NCI-H748 (cell line): ENCODE measurements at regions not wholly inside any gene's neighbourhood (a gene's known extent, or its start where the extent isn't known, plus 50 kb on each side); places are given as distances from the start of the nearest gene placed in this dataset.

Source experiments
- DNase-seq: peaks from one replicate; lab custom pipeline; 2025; ENCODE audit not compliant: unreplicated experiment; lab: John Stamatoyannopoulos, UW

GRCh38 chr12:84689638-84690037, 223.0 kb downstream of the SLC6A15 start:
- peak; percentile 97 for DNase-seq

DNA sequence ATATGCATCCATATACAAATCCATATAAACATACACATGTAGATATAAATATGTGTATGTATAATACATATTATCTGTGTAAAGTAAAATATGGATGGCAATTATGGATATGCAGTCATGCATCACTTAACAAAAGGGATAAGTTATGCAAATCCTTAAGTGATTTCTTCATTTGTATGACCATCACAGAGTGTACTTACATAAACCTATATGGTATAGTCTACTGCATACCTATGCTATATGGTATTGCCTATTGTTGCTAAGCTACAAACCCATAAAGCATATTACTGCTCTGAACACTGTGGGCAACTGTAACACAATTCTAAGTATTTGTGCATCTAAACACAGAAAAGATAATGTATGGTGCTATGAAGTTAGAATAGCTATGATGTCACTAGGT, 227.2 kb downstream of the SLC6A15 start:
- DNase-seq = no peak

DNA sequence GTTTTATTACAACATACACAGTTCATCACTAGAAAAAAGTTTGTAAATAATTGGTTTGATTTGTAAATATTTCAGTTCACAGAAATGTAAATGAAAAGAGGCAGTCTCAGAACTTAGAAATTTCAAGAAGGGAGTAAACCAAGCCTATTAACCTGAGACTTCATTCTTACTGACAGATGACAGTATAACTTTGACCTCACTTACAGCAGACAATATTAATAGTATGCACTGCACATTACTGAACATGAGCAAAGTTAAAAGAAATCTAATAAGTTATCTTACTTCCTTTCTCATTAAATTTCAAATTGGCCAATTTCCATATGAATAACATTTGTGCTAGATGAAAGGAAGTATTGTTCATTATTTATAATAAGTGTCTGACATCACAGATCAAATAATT, 235.8 kb downstream of the SLC6A15 start:
- no peak for DNase-seq

GRCh38 chr12:84661786-84662185, 250.8 kb downstream of the SLC6A15 start:
- no peak for DNase-seq

GRCh38 chr12:84660139-84660538, 252.5 kb downstream of the SLC6A15 start:
- DNase-seq = no peak

GRCh38 chr12:84658877-84659276, 253.7 kb downstream of the SLC6A15 start:
- no peak for DNase-seq

GRCh38 chr12:84656705-84657104, 255.9 kb downstream of the SLC6A15 start:
- DNase-seq = no peak

DNA sequence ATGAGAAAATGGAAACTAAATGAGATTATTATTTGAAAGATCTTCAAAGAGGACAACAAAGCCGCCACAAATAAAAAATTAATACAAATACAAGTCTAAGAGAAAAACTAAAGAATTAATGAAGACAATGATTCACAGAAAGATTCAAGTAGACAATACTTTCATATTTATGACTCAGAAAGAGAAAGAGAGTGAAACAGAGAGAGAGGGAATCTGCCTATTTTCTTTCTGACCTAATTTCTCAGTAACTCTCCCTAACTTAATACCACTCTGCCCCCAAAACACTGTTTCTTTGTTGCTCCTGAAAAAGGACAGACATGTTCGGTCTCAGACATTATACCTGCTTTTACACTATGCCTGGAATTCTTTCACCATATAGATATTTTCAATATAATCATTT, 259.1 kb downstream of the SLC6A15 start:
- DNase-seq = no peak

GRCh38 chr12:84648425-84648824, 264.2 kb downstream of the SLC6A15 start:
- no peak for DNase-seq

DNA sequence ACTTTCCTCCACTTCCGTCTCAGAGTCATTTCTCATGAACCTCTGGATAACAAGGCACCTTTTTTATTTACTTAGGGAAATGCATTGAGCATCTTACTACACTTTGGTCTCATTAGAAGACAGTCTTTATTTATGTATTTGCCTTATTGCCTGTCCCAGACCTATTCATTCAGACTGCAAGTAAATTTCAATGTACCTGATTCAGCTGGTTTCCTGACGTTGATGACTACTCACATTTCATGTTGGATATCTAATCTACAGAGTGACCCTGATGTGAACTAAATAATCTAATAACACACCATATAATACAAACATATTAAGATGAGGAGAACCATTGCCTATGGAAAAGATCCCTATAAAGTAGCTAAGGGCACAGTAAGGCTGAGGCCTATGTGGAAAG, 267.7 kb downstream of the SLC6A15 start:
- no peak for DNase-seq

GRCh38 chr12:84643993-84644392, 268.6 kb downstream of the SLC6A15 start:
- DNase-seq = no peak

GRCh38 chr12:84641940-84642545, 270.6 kb downstream of the SLC6A15 start:
- DNase-seq = peak; percentile 13

DNA sequence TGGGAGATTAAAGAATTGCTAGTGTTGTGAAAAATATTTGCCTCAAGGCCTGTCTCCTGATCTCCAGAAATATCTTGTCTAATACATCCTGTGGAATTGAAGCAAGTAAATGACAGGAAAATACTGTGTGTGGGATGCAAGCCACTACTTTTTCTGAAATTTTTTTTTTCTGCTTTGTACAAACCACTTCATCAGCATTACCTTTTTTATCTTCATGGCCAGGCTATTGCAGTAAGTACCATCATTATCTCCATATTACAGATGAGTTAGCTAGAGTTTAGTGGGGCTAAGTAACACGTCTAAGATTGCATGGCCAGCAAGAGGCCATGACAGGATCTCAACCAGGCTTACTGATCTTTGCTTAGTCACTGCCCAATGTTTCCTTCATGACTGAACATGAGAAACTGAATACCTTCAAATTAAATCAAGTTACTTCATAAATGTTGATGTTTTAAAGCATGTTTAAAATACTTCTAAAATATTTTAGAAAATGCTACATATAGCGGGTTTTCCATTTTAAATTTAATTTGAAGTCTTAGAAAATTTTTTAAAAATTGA, 273.7 kb downstream of the SLC6A15 start:
- DNase-seq = no peak

- DNase-seq = no peak
Measured at GRCh38 chr12:84637926-84638325, 274.7 kb downstream of the SLC6A15 start.

GRCh38 chr12:84636801-84637290, 275.8 kb downstream of the SLC6A15 start:
- DNase-seq = no peak

- DNase-seq = no peak
Measured at GRCh38 chr12:84634526-84634925, 278.1 kb downstream of the SLC6A15 start.

- DNase-seq = no peak
Measured at GRCh38 chr12:84632556-84632955, 280.0 kb downstream of the SLC6A15 start.

DNA sequence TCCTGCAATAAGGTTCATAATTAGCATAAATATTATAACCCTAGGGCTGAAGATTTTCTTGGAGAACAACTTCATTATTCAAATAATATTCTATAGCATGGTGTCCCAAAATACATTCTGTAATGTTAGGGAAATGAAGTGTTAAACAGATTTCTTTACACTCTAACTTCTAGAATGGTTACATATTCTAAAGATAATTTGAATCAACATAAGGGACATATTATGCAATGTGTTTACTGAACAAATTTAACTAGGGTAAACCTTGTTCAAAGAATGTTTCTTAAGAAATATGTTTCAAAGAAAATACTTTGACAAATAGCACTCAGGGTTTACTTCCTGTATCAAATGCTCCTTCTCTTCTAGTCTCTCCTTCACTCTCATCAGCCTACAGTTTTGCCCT, 281.6 kb downstream of the SLC6A15 start:
- no peak for DNase-seq

DNA sequence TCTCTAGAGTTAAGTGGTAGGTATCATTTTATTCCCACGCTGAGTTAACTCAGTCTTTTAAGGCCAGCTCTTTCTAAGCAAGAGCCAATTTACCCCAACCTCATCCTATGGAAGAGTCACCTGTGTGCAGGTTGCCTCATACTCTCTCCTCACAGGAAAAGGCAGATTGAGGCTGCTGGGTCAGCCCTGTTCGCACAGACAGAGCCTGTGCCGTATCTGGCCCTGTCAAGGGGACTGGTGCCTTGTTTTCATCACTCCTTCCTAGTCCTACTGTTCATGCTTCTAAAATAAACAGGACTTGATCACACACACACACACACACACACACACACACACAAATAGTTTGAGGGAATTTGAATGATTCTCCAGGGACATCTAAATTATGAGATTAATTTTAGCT, 285.0 kb downstream of the SLC6A15 start:
- DNase-seq = no peak

GRCh38 chr12:84624601-84625000, 288.0 kb downstream of the SLC6A15 start:
- peak; percentile 48 for DNase-seq

- no peak for DNase-seq
Measured at GRCh38 chr12:84619053-84619571, 293.5 kb downstream of the SLC6A15 start.

DNA sequence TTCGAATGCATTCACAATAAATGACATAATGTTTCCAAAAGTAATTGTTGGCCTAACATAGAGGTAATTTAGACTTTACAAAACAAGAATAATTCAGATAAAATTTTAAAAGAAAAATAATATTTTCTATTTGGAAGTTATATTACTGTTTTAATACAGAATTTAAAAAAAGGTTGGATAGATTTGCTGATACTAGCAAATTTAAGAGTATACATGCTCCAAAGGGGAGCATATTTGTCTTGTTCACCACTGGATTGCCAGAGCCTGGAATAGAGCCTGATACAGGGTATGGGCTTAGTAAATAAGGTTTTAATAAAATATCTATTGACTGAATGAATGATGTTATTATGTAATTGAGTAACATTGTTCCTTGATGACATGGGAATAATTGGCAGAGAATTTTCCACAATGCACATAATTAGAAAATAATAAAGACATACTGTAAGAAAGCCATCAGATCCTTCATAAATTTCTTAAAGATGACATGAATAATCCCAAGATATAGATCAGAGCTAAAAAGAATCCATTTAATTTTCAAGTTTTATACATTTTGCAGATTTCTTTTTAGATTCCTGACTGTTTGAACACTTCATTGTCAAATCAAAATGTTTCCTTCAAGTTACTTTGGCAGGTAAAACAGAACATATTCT, 305.3 kb downstream of the SLC6A15 start:
- no peak for DNase-seq
